OCI-LY1 (cell line): ENCODE measurements at regions not wholly inside any gene's neighbourhood (a gene's known extent, or its start where the extent isn't known, plus 50 kb on each side); places are given as distances from the start of the nearest gene placed in this dataset.

ENCODE experiments used
- CTCF ChIP-seq: fragments of 200-600 bp; sonication (generic), shearing (Covaris generic); IDR thresholded peaks from 2 replicates; pipeline ENCODE4 v1.5.1; 2017; ENCODE audit warnings: mild to moderate bottlenecking, antibody characterized with exemption, low read length, moderate library complexity, mixed read lengths
- EZH2 ChIP-seq: fragments of 200-600 bp; sonication (generic), shearing (Covaris generic); IDR thresholded peaks from 2 replicates; pipeline ENCODE4 v1.8.0; 2017; ENCODE audit warnings: borderline replicate concordance, mixed run types, mild to moderate bottlenecking, antibody characterized with exemption, low read length, moderate library complexity, mixed read lengths

GRCh38 chr7:21278944-21279343, 148.9 kb upstream of the SP4 start:
- TF ChIP-seq CTCF (no peak), EZH2 (no peak)
